Spleen (tissue), 11 donors: ENCODE measurements at regions not wholly inside any gene's neighbourhood (a gene's known extent, or its start where the extent isn't known, plus 50 kb on each side); places are given as distances from the start of the nearest gene placed in this dataset.

Source experiments
- DNase-seq: peaks from one replicate; pipeline ENCODE4 v3.0.0-alpha.2; 2020
- H3K27ac ChIP-seq, 8 donors: fragments of 200-600 bp; sonication (generic) in 7 of 8; 1 replicate in 4 of 8; 2 replicates in 4 of 8; pipeline versions ENCODE4 v1.5.0 to v1.8.0; 2016 to 2021; ENCODE audit warnings: inconsistent platforms in 4 of 8, mild to moderate bottlenecking in 4 of 8, moderate library complexity in 1 of 8
- H3K27me3 ChIP-seq, 7 donors: fragments of 200-600 bp; sonication (generic) in 6 of 7; replicated peaks in 1 of 7; 1 replicate in 4 of 7; 2 replicates in 3 of 7; pipeline versions ENCODE4 v1.5.0 to v1.8.0; 2016 to 2021; ENCODE audit warnings: inconsistent platforms in 3 of 7, mild to moderate bottlenecking in 1 of 7
- H3K36me3 ChIP-seq, 6 donors: fragments of 200-600 bp; sonication (generic) in 5 of 6; 1 replicate in 4 of 6; 2 replicates in 2 of 6; pipeline versions ENCODE4 v1.5.0 to v1.8.0; 2016 to 2021; ENCODE audit warnings: inconsistent platforms in 2 of 6
- H3K4me1 ChIP-seq, 6 donors: fragments of 200-600 bp; sonication (generic) in 5 of 6; 1 replicate in 3 of 6; 2 replicates in 3 of 6; pipeline versions ENCODE4 v1.5.0 to v1.8.0; 2016 to 2021; ENCODE audit warnings: inconsistent platforms in 3 of 6
- H3K4me3 ChIP-seq, 8 donors: fragments of 200-600 bp; sonication (generic) in 7 of 8; 1 replicate in 4 of 8; 2 replicates in 4 of 8; pipeline versions ENCODE4 v1.5.0 to v1.8.0; 2016 to 2021; ENCODE audit warnings: inconsistent platforms in 4 of 8, mild to moderate bottlenecking in 4 of 8, moderate library complexity in 2 of 8
- H3K9me3 ChIP-seq, 8 donors: fragments of 200-600 bp; sonication (generic) in 7 of 8; 1 replicate in 4 of 8; 2 replicates in 4 of 8; pipeline versions ENCODE4 v1.5.0 to v1.8.0; 2016 to 2021; ENCODE audit warnings: inconsistent platforms in 4 of 8
- CTCF ChIP-seq, 11 experiments: fragments of 200-600 bp in 7 of 11; fragments of 450-650 bp in 4 of 11; sonication (generic) in 4 of 11; IDR thresholded peaks in 8 of 11; conservative IDR thresholded peaks in 3 of 11; 1 replicate in 7 of 11; 2 replicates in 4 of 11; pipeline versions ENCODE4 v1.4.0 to v1.8.0; 2016 to 2021; ENCODE audit warnings: antibody characterized with exemption in 11 of 11, inconsistent platforms in 4 of 11, mild to moderate bottlenecking in 1 of 11
- POLR2A ChIP-seq, 3 donors: fragments of 450-650 bp; IDR thresholded peaks; one replicate each; pipeline ENCODE4 v1.5.1; 2017; ENCODE audit warnings: antibody characterized with exemption in 3 of 3, mild to moderate bottlenecking in 1 of 3
- POLR2AphosphoS5 ChIP-seq, 3 donors: sonication (generic); formaldehyde crosslinking; IDR thresholded peaks; one replicate each; pipeline ENCODE4 v1.5.1; 2017; ENCODE audit warnings: antibody characterized with exemption in 3 of 3
- WGBS, 5 donors: extraction: QIAGEN DNeasy Blood & Tissue Kit in 3 of 5; methylation state at CpG; one replicate each; pipeline versions ENCODE4 v1.1.5 to v1.1.7; 2013 to 2018; 5-methylcytosine and 5-hydroxymethylcytosine counted together
- intact Hi-C: fragments of 100-400 bp; cut with DNase I; formaldehyde crosslinking; loops from one replicate; pipeline ENCODE4 v1.15.0; 2023; ENCODE audit warnings: low total_unique reads
- donor health status: healthy with polysubstance abuse.
- donor health status: DM: no; HTN: no; CAD: no; lungs with moderate emphysema.
- donor health status: DM: no; HTN: no; CAD: no.
- donor health status: Bipolar disorder and iron deficiency.
- donor health status: healthy.
- donor health status: DM: no; HTN: no; CAD: no.
- donor health status: DM: yes; HTN: yes; CAD: no.

- no peaks in the 10 kb centered on the region for H3K4me1 ChIP-seq
- 59 to 83% (median 59%) methylated on average over 3 of the region's 3 CpGs for WGBS, 5 donors
- H3K36me3 ChIP-seq: no peaks in the 10 kb centered on the region
- peaks cover 0 to 10% (median 2%) of the 10 kb centered on the region in 8 donors for H3K9me3 ChIP-seq
- H3K27me3 ChIP-seq: no peaks in the 10 kb centered on the region
- no peak for TF ChIP-seq CTCF (IDR thresholded peaks at IDR 0.05 in 8 of 11, conservative IDR thresholded peaks at IDR 0.05 in 3 of 11)
- no peak for TF ChIP-seq POLR2AphosphoS5 (IDR thresholded peaks at IDR 0.05)
- TF ChIP-seq POLR2A (IDR thresholded peaks at IDR 0.05): no peak
- H3K27ac ChIP-seq: no peak overlapping the region
- no peak for DNase-seq
- intact Hi-C loops: no loop called here
- no peak overlapping the region for H3K4me3 ChIP-seq
These were observed 433.5 kb upstream of the LRATD1 start for GRCh38 chr2:14199040-14199439.

DNA sequence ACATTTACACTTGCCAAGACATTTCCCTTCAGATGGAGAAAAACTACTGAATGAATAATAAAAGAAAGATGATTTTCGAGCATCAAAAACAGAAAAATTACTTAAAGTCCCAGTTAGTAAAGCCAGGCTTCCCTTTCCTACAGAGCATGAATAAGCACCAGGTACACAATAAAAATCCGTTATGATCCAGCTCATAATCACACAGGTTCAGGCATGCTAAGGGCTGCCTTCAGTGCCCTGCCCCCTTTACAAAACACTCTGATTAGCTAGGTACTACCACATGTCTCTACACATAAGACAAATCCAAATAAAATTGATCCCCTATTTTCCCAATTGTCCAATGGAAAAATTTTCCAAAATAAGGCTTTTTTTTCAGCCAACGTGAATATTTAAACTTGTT is 413.2 kb upstream of the LRATD1 start:
- Histone ChIP-seq H3K4me1 (no peaks in the 10 kb centered on the region), H3K9me3 (no peaks in the 10 kb centered on the region), H3K36me3 (no peaks in the 10 kb centered on the region), H3K4me3 (no peak overlapping the region), H3K27me3 (no peaks in the 10 kb centered on the region), H3K27ac (no peak overlapping the region)
- no peak for TF ChIP-seq POLR2AphosphoS5 (IDR thresholded peaks at IDR 0.05)
- no peak for TF ChIP-seq POLR2A (IDR thresholded peaks at IDR 0.05)
- TF ChIP-seq CTCF (IDR thresholded peaks at IDR 0.05 in 8 of 11, conservative IDR thresholded peaks at IDR 0.05 in 3 of 11): no peak
- intact Hi-C loops: no loop called here
- no peak for DNase-seq
- WGBS, 5 donors: 70 to 86% (median 71%) methylated on average over 3 of the region's 3 CpGs

GRCh38 chr2:14220101-14220500 is 412.4 kb upstream of the LRATD1 start:
- Histone ChIP-seq H3K4me3 (no peak overlapping the region), H3K27me3 (no peaks in the 10 kb centered on the region), H3K27ac (no peak overlapping the region), H3K36me3 (no peaks in the 10 kb centered on the region), H3K9me3 (no peaks in the 10 kb centered on the region), H3K4me1 (no peaks in the 10 kb centered on the region)
- intact Hi-C loops: no loop called here
- 67 to 92% (median 77%) methylated on average over 1 of the region's 1 CpG for WGBS, 5 donors
- DNase-seq: no peak
- TF ChIP-seq CTCF (IDR thresholded peaks at IDR 0.05 in 8 of 11, conservative IDR thresholded peaks at IDR 0.05 in 3 of 11) (no peak), POLR2A (IDR thresholded peaks at IDR 0.05) (no peak), POLR2AphosphoS5 (IDR thresholded peaks at IDR 0.05) (no peak)

DNA sequence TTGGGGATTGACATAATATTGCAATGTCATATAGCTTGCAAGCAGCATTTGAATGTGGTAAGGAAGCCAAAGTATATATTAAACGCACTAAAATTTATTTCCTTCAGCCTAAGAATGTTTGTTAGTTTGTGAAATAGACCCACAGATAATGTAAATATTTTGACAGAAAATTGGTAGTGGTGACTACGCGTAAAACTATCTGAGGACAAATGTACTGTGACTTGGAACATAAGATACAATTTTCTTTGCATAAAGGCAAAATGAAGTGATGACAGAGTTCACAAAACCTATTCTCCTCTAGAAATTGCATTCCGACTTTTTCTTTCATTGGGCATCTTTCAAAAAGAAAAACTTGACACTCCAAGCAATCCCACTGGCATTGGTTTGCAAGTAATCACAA is 411.1 kb upstream of the LRATD1 start:
- 71 to 94% (median 83%) methylated on average over 4 of the region's 4 CpGs for WGBS, 5 donors
- H3K27me3 ChIP-seq: no peaks in the 10 kb centered on the region
- DNase-seq: no peak
- H3K27ac ChIP-seq: no peak overlapping the region
- no peaks in the 10 kb centered on the region for H3K4me1 ChIP-seq
- no peaks in the 10 kb centered on the region for H3K36me3 ChIP-seq
- H3K9me3 ChIP-seq: no peaks in the 10 kb centered on the region
- no peak for TF ChIP-seq POLR2A (IDR thresholded peaks at IDR 0.05)
- TF ChIP-seq CTCF (IDR thresholded peaks at IDR 0.05 in 8 of 11, conservative IDR thresholded peaks at IDR 0.05 in 3 of 11): no peak
- no peak for TF ChIP-seq POLR2AphosphoS5 (IDR thresholded peaks at IDR 0.05)
- no peak overlapping the region for H3K4me3 ChIP-seq
- intact Hi-C loops: no loop called here
